Transverse colon (tissue), 4 donors: ENCODE measurements at regions not wholly inside any gene's neighbourhood (a gene's known extent, or its start where the extent isn't known, plus 50 kb on each side); places are given as distances from the start of the nearest gene placed in this dataset.

Experiments
- DNase-seq: peaks from one replicate; pipeline ENCODE4 v3.0.0-alpha.2; 2019
- H3K27ac ChIP-seq, 4 donors: fragments of 200-600 bp; sonication (generic); 2 replicates each; pipeline ENCODE4 v1.5.1; 2016 to 2018; ENCODE audit warnings: inconsistent platforms in 4 of 4
- H3K27me3 ChIP-seq: fragments of 200-600 bp; sonication (generic); 2 replicates; pipeline ENCODE4 v1.5.1; 2017; ENCODE audit warnings: inconsistent platforms
- H3K36me3 ChIP-seq, 4 donors: fragments of 200-600 bp; sonication (generic); 2 replicates each; pipeline ENCODE4 v1.5.1; 2017 to 2019; ENCODE audit warnings: inconsistent platforms in 4 of 4
- H3K4me1 ChIP-seq, 4 donors: fragments of 200-600 bp; sonication (generic); 2 replicates each; pipeline ENCODE4 v1.5.1; 2017 to 2020; ENCODE audit warnings: inconsistent platforms in 4 of 4
- H3K4me3 ChIP-seq, 4 donors: fragments of 200-600 bp; sonication (generic); 1 replicate in 1 of 4; 2 replicates in 3 of 4; pipeline versions ENCODE4 v1.5.1 to v1.6.1; 2017 to 2019; ENCODE audit warnings: inconsistent platforms in 4 of 4
- H3K9me3 ChIP-seq, 2 donors: fragments of 200-600 bp; sonication (generic); 2 replicates each; pipeline ENCODE4 v1.5.1; 2017 to 2019; ENCODE audit warnings: inconsistent platforms in 2 of 2
- EP300 ChIP-seq: sonication (generic); formaldehyde crosslinking; IDR thresholded peaks from one replicate; pipeline ENCODE4 v1.6.1; 2017; ENCODE audit warnings: antibody characterized with exemption, low read depth
- POLR2A ChIP-seq: fragments of 450-650 bp; IDR thresholded peaks from one replicate; pipeline ENCODE4 v1.6.1; 2016; ENCODE audit warnings: antibody characterized with exemption, mild to moderate bottlenecking, moderate library complexity
- POLR2AphosphoS5 ChIP-seq, 3 donors: sonication (generic); formaldehyde crosslinking; IDR thresholded peaks; one replicate each; pipeline ENCODE4 v1.6.1; 2016; ENCODE audit warnings: antibody characterized with exemption in 3 of 3
- WGBS, 2 donors: methylation state at CpG; one replicate each; pipeline ENCODE4 v1.1.5; 2018; ENCODE audit warnings: low coverage in 1 of 2; 5-methylcytosine and 5-hydroxymethylcytosine counted together
- in situ Hi-C, 4 donors: fragments of 200-750 bp; cut with MboI; loops; one replicate each; pipeline versions ENCODE4 v1.15.0 to v1.15.1; 2017; ENCODE audit warnings: low sequenced_read_pairs in 3 of 4, low pct_ligation_motif_present in 1 of 4, low pct_unique_long_range_greater_than_20kb in 1 of 4
- intact Hi-C: fragments of 100-400 bp; cut with DNase I; formaldehyde crosslinking; loops from one replicate; pipeline ENCODE4 v1.15.1; 2023; ENCODE audit warnings: low total_unique reads
- TF ChIP-seq, protein P1 (sequence below), 5 experiments: fragments of 200-600 bp in 3 of 5; fragments of 450-650 bp in 2 of 5; sonication (generic) in 3 of 5; IDR thresholded peaks; 1 replicate in 2 of 5; 2 replicates in 3 of 5; pipeline ENCODE4 v1.5.1; 2016 to 2017; ENCODE audit warnings: antibody characterized with exemption in 5 of 5, inconsistent platforms in 3 of 5, mild to moderate bottlenecking in 2 of 5, moderate library complexity in 1 of 5

DNA sequence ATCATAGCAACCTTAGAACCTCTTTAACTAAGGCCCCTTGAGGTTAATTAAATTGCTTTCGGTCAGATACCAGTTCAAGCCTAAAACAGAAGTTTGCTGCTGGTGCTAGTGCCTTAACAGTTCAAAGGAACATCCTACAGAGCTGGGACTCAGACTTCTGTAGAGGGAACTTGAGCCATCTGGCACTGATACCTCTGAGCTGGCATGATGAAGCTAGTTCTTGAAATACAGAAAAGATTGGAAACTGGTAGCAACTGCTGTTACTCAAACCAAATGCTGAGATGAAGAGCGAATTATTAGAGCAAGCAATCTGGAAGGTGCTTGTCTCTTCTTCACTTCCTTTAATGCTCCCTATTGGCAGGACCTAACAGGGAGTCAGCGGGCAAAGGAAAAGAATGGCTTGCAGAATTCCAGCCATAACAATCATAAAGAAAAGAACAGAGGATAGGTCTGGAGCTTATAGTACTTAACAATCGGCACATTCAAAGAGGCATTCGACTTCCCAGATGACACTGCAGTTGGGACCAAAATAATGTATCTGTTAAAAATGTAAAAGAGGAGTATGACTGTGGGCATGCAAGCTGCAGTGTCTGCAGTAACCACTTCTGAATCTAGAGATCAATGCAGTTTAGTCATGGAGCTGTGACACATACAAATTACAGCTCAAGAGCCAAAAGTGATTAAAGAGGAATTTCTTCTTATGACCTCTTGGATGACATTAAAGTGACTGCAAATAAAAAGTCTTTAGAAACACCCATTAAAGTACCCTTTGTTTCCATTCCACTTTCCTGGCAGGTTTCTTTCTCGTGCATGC, 298.9 kb downstream of the PDGFC start:
- 49 to 51% methylated on average over 6 of the region's 6 CpGs for WGBS, 2 donors
- intact Hi-C loops (no loop called here), in situ Hi-C loops (no loop called here)

DNA sequence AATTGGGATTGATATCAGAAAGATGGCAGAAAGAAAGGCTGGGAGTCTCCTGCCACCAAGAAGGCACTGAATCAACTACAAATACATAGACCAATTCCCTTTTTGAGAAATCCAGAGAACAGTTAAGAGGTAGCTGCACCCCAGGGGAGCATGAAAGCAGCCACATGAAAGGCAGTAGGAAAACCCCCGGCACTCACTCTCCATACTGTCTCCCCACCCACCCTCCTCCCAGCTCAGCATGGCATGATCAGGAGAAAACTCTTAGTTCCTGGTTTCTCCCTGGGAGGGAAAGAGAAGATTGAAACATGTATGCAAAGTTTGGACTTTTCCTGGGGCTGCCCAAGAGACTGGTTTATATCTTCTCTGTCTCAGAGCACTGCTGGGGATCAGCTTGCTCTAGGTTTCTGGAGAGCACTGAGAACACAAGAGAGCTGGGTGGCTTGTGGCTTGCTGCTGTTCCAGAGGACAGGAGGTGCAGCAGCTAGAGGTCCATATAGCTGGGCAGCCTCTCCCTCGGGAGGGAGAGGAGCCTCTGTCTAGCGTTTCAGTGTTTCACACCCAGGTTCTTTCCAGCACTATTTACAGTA, 305.7 kb downstream of the PDGFC start:
- H3K27me3 ChIP-seq = no peaks in the 10 kb centered on the region
- no peak overlapping the region for H3K4me3 ChIP-seq
- no peak overlapping the region for H3K27ac ChIP-seq
- no peak for DNase-seq
- H3K4me1 ChIP-seq = no peaks in the 10 kb centered on the region
- no peaks in the 10 kb centered on the region for H3K36me3 ChIP-seq
- in situ Hi-C loops (no loop called here), intact Hi-C loops (no loop called here)
- WGBS, 2 donors = 77 to 100% methylated on average over 2 to 3 of the region's 3 CpGs
- TF ChIP-seq EP300 (no peak), POLR2AphosphoS5 (IDR thresholded peaks at IDR 0.05) (no peak), POLR2A (no peak)
- TF ChIP-seq, protein P1, sequence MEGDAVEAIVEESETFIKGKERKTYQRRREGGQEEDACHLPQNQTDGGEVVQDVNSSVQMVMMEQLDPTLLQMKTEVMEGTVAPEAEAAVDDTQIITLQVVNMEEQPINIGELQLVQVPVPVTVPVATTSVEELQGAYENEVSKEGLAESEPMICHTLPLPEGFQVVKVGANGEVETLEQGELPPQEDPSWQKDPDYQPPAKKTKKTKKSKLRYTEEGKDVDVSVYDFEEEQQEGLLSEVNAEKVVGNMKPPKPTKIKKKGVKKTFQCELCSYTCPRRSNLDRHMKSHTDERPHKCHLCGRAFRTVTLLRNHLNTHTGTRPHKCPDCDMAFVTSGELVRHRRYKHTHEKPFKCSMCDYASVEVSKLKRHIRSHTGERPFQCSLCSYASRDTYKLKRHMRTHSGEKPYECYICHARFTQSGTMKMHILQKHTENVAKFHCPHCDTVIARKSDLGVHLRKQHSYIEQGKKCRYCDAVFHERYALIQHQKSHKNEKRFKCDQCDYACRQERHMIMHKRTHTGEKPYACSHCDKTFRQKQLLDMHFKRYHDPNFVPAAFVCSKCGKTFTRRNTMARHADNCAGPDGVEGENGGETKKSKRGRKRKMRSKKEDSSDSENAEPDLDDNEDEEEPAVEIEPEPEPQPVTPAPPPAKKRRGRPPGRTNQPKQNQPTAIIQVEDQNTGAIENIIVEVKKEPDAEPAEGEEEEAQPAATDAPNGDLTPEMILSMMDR (IDR thresholded peaks at IDR 0.05) = no peak
- H3K9me3 ChIP-seq = no peaks in the 10 kb centered on the region

More for the DNA sequence above, 298.9 kb downstream of the PDGFC start:
- DNase-seq = no peak
- H3K27me3 ChIP-seq = no peaks in the 10 kb centered on the region
- no peaks in the 10 kb centered on the region for H3K36me3 ChIP-seq
- TF ChIP-seq EP300 (no peak), POLR2AphosphoS5 (IDR thresholded peaks at IDR 0.05) (no peak), POLR2A (no peak)
- TF ChIP-seq, protein P1 (IDR thresholded peaks at IDR 0.05) = no peak
- H3K9me3 ChIP-seq = no peaks in the 10 kb centered on the region
- no peak overlapping the region for H3K4me3 ChIP-seq
- no peaks in the 10 kb centered on the region for H3K4me1 ChIP-seq
- no peak overlapping the region for H3K27ac ChIP-seq

DNA sequence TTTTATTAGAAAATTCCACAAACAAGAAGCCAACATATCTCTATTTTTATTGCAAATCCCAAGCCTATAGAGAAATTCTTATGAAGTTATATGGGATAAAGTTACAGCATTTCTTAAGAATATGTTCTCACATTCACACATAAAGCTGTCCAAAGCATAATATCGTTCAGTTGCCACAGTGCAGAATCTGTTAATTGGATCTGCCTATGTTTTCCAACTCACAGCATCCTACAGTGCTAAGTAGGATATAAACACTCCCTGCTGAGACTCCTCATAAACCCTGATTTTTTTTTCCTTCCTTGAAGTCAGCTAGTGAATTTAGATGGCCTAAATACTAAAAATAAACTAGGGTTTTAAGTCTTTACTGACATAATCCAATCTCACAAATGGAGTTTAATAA, 307.9 kb downstream of the PDGFC start:
- 75% methylated on average over 1 of the region's 1 CpG; no CpG with 5 or more reads in 1 of the 2 donors for WGBS, 2 donors

DNA sequence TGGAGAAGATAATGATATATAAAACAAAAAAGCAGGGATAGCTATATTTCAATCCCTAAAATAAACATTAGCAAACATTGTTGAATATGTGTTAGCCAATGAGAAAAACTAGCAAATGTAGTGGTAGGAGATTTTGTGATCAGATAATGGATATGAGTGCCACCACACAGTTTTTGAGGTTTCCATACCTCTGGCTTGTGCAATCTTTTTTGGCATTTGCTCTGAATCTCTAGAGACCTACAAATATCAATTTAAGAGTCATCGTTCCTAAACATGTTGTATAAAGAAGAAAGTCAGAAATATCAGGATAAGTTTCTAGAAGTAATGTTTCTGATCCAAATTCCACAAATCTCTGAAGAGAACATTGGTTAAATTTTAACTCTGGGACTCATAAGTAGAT, 308.7 kb downstream of the PDGFC start:
- Histone ChIP-seq H3K9me3 (no peaks in the 10 kb centered on the region), H3K27ac (no peak overlapping the region), H3K27me3 (no peaks in the 10 kb centered on the region), H3K4me3 (no peak overlapping the region), H3K36me3 (no peaks in the 10 kb centered on the region), H3K4me1 (no peaks in the 10 kb centered on the region)
- TF ChIP-seq EP300 = no peak
- TF ChIP-seq, protein P1 (IDR thresholded peaks at IDR 0.05) = no peak
- no peak for TF ChIP-seq POLR2A
- in situ Hi-C loops (no loop called here), intact Hi-C loops (no loop called here)
- WGBS, 2 donors = 71 to 74% methylated on average over 1 of the region's 1 CpG
- DNase-seq = no peak

More for the DNA sequence above, 307.9 kb downstream of the PDGFC start:
- Histone ChIP-seq H3K9me3 (no peaks in the 10 kb centered on the region), H3K27me3 (no peaks in the 10 kb centered on the region), H3K27ac (no peak overlapping the region), H3K4me1 (no peaks in the 10 kb centered on the region), H3K36me3 (no peaks in the 10 kb centered on the region), H3K4me3 (no peak overlapping the region)
- TF ChIP-seq, protein P1 (IDR thresholded peaks at IDR 0.05) = no peak
- TF ChIP-seq EP300 (no peak), POLR2A (no peak), POLR2AphosphoS5 (IDR thresholded peaks at IDR 0.05) (no peak)
- intact Hi-C loops (no loop called here), in situ Hi-C loops (no loop called here)
- DNase-seq = no peak
